Body of pancreas (tissue), 4 donors: ENCODE measurements at regions not wholly inside any gene's neighbourhood (a gene's known extent, or its start where the extent isn't known, plus 50 kb on each side); places are given as distances from the start of the nearest gene placed in this dataset.

Source experiments
- POLR2A ChIP-seq, 3 donors: fragments of 450-650 bp; IDR thresholded peaks; one replicate each; pipeline ENCODE4 v1.6.1; 2016; ENCODE audit warnings: antibody characterized with exemption in 3 of 3, mild to moderate bottlenecking in 2 of 3
- TF ChIP-seq, protein P1 (sequence below), 7 experiments: fragments of 450-650 bp in 4 of 7; fragments of 200-600 bp in 3 of 7; sonication (generic) in 3 of 7; IDR thresholded peaks; one replicate each; pipeline ENCODE4 v1.5.1; 2016 to 2019; ENCODE audit warnings: antibody characterized with exemption in 7 of 7

DNA sequence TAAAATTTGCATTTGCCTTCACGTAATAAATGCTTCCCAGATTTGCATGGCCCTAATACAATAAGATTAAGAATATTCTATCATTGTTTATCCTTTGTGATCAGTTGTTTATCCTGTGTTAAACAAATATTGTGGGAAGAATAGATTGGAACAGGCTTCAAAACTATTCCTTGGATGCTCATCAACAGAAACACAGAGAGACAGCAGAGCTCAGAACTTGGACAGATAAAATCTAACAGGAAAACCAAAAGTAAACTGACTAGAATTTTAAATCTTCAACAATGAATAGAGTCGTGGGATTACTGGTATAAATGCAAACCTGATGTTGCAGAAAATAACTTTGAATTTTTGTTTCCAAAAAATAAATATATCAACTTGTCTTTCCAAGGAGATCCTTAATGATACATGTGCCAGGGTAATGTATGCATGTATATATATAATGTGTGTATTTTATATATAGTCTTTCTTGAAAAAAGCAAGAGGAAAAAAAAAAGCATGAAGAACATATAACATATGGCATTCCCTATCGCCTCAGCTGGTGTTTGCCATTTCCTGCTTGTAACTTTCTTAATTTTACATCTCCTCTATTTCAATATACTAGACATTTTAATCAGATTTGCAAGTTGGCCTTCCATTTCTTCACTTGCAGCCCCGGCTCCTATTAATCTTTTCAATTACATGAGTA is 59.9 kb upstream of the TANK start:
- TF ChIP-seq POLR2A (IDR thresholded peaks at IDR 0.05), result no peak
- TF ChIP-seq, protein P1, sequence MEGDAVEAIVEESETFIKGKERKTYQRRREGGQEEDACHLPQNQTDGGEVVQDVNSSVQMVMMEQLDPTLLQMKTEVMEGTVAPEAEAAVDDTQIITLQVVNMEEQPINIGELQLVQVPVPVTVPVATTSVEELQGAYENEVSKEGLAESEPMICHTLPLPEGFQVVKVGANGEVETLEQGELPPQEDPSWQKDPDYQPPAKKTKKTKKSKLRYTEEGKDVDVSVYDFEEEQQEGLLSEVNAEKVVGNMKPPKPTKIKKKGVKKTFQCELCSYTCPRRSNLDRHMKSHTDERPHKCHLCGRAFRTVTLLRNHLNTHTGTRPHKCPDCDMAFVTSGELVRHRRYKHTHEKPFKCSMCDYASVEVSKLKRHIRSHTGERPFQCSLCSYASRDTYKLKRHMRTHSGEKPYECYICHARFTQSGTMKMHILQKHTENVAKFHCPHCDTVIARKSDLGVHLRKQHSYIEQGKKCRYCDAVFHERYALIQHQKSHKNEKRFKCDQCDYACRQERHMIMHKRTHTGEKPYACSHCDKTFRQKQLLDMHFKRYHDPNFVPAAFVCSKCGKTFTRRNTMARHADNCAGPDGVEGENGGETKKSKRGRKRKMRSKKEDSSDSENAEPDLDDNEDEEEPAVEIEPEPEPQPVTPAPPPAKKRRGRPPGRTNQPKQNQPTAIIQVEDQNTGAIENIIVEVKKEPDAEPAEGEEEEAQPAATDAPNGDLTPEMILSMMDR (IDR thresholded peaks at IDR 0.05), result no peak
